ENCODE measurements at regions not wholly inside any gene's neighbourhood (a gene's known extent, or its start where the extent isn't known, plus 50 kb on each side); places are given as distances from the start of the nearest gene placed in this dataset.

- no peak overlapping the region for H2AFZ ChIP-seq
- no peak overlapping the region for H3K4me3 ChIP-seq
- no peaks in the 10 kb centered on the region for H3F3A ChIP-seq (replicated peaks; ENCODE audit: low read depth)
- H3K36me3 Mint-ChIP-seq (ENCODE audit: low read depth), result peaks cover 48% of the 10 kb centered on the region
- DNase-seq (ENCODE audit: low spot score) (no peak), ATAC-seq (no peak)
- H3K27ac ChIP-seq (ENCODE audit: low read depth), result no peak overlapping the region
- H3K4me1 ChIP-seq (ENCODE audit: insufficient read depth), result peaks cover 21% of the 10 kb centered on the region
- peaks cover 3% of the 10 kb centered on the region for H3K27me3 Mint-ChIP-seq (ENCODE audit: insufficient read depth, low read depth, poor library complexity)
- peaks cover 15% of the 10 kb centered on the region for H3K4me1 Mint-ChIP-seq
- no peak overlapping the region for H3K4me3 Mint-ChIP-seq
- no peaks in the 10 kb centered on the region; the same call in 1 of the 2 replicates for H3K36me3 ChIP-seq (ENCODE audit: insufficient read depth)
- TF ChIP-seq ETS1 (IDR thresholded peaks at IDR 0.05), result no peak
- peaks cover 21% of the 10 kb centered on the region; the same call in 2 of the 3 replicates for H3K9me3 Mint-ChIP-seq
- no peak overlapping the region for H3K4me2 ChIP-seq
- H3K27me3 ChIP-seq (ENCODE audit: insufficient read depth), result no peaks in the 10 kb centered on the region
- no peaks in the 10 kb centered on the region; the same call in 1 of the 2 replicates for H4K20me1 ChIP-seq (replicated peaks; ENCODE audit: insufficient read depth)
- peaks cover 5% of the 10 kb centered on the region; the same call in 1 of the 2 replicates for H3K9me2 ChIP-seq (ENCODE audit: insufficient read depth)
- no peaks in the 10 kb centered on the region for H3K79me2 ChIP-seq (replicated peaks; ENCODE audit: insufficient read depth)
- H3K27ac Mint-ChIP-seq, result no peak overlapping the region; the same call in 1 of the 2 replicates
Observed at GRCh38 chr6:144468709-144469108, 183.6 kb downstream of the UTRN start.

GRCh38 chr6:144469144-144469575 is 184.0 kb downstream of the UTRN start:
- Mint-ChIP-seq H3K27ac (no peak overlapping the region), H3K27me3 (ENCODE audit: insufficient read depth, low read depth, poor library complexity) (peaks cover 3% of the 10 kb centered on the region), H3K4me1 (peaks cover 15% of the 10 kb centered on the region), H3K4me3 (no peak overlapping the region), H3K36me3 (ENCODE audit: low read depth) (peaks cover 48% of the 10 kb centered on the region), H3K9me3 (peaks cover 21% of the 10 kb centered on the region; the same call in 2 of the 3 replicates)
- Histone ChIP-seq H3K79me2 (replicated peaks; ENCODE audit: insufficient read depth) (no peaks in the 10 kb centered on the region), H4K20me1 (replicated peaks; ENCODE audit: insufficient read depth) (no peaks in the 10 kb centered on the region; the same call in 1 of the 2 replicates), H3K36me3 (ENCODE audit: insufficient read depth) (peaks cover under 1% of the 10 kb centered on the region; the same call in 1 of the 2 replicates), H3K9me2 (ENCODE audit: insufficient read depth) (peaks cover 5% of the 10 kb centered on the region; the same call in 1 of the 2 replicates), H2AFZ (no peak overlapping the region), H3K4me3 (no peak overlapping the region), H3K27me3 (ENCODE audit: insufficient read depth) (no peaks in the 10 kb centered on the region), H3K27ac (ENCODE audit: low read depth) (no peak overlapping the region), H3K4me2 (no peak overlapping the region), H3F3A (replicated peaks; ENCODE audit: low read depth) (no peaks in the 10 kb centered on the region), H3K4me1 (ENCODE audit: insufficient read depth) (peaks cover 21% of the 10 kb centered on the region)
- DNase-seq (ENCODE audit: low spot score), result no peak
- ATAC-seq, result no peak
- TF ChIP-seq STAT1 (IDR thresholded peaks at IDR 0.05; ENCODE audit: unreplicated experiment) (no peak), POLR2AphosphoS5 (IDR thresholded peaks at IDR 0.05; ENCODE audit: low read depth) (no peak), EZH2phosphoT487 (IDR thresholded peaks at IDR 0.05; ENCODE audit: unreplicated experiment) (no peak), ZNF331 (CRISPR knock-in tag; IDR thresholded peaks at IDR 0.05; ENCODE audit: low read depth) (no peak), ZNF114 (CRISPR knock-in tag; IDR thresholded peaks at IDR 0.05) (no peak), NANOG (IDR thresholded peaks at IDR 0.05; ENCODE audit: borderline replicate concordance) (no peak), CREB1 (CRISPR knock-in tag; IDR thresholded peaks at IDR 0.05; ENCODE audit: low read depth) (no peak), EZH2 (IDR thresholded peaks at IDR 0.05; ENCODE audit: low read depth, unreplicated experiment) (no peak), ETS1 (IDR thresholded peaks at IDR 0.05) (no peak)
- TF ChIP-seq, protein P1, sequence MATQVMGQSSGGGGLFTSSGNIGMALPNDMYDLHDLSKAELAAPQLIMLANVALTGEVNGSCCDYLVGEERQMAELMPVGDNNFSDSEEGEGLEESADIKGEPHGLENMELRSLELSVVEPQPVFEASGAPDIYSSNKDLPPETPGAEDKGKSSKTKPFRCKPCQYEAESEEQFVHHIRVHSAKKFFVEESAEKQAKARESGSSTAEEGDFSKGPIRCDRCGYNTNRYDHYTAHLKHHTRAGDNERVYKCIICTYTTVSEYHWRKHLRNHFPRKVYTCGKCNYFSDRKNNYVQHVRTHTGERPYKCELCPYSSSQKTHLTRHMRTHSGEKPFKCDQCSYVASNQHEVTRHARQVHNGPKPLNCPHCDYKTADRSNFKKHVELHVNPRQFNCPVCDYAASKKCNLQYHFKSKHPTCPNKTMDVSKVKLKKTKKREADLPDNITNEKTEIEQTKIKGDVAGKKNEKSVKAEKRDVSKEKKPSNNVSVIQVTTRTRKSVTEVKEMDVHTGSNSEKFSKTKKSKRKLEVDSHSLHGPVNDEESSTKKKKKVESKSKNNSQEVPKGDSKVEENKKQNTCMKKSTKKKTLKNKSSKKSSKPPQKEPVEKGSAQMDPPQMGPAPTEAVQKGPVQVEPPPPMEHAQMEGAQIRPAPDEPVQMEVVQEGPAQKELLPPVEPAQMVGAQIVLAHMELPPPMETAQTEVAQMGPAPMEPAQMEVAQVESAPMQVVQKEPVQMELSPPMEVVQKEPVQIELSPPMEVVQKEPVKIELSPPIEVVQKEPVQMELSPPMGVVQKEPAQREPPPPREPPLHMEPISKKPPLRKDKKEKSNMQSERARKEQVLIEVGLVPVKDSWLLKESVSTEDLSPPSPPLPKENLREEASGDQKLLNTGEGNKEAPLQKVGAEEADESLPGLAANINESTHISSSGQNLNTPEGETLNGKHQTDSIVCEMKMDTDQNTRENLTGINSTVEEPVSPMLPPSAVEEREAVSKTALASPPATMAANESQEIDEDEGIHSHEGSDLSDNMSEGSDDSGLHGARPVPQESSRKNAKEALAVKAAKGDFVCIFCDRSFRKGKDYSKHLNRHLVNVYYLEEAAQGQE (IDR thresholded peaks at IDR 0.05; ENCODE audit: unreplicated experiment), result no peak
- TF ChIP-seq, protein P2, sequence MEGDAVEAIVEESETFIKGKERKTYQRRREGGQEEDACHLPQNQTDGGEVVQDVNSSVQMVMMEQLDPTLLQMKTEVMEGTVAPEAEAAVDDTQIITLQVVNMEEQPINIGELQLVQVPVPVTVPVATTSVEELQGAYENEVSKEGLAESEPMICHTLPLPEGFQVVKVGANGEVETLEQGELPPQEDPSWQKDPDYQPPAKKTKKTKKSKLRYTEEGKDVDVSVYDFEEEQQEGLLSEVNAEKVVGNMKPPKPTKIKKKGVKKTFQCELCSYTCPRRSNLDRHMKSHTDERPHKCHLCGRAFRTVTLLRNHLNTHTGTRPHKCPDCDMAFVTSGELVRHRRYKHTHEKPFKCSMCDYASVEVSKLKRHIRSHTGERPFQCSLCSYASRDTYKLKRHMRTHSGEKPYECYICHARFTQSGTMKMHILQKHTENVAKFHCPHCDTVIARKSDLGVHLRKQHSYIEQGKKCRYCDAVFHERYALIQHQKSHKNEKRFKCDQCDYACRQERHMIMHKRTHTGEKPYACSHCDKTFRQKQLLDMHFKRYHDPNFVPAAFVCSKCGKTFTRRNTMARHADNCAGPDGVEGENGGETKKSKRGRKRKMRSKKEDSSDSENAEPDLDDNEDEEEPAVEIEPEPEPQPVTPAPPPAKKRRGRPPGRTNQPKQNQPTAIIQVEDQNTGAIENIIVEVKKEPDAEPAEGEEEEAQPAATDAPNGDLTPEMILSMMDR (conservative IDR thresholded peaks at IDR 0.05; ENCODE audit: low read depth in 2 of 2), result no peak

Measured in GM23338 (cell line).